Fibroblast of lung (primary cell): ENCODE measurements at regions not wholly inside any gene's neighbourhood (a gene's known extent, or its start where the extent isn't known, plus 50 kb on each side); places are given as distances from the start of the nearest gene placed in this dataset.
A peak's percentile ranks its signal among the peaks of the same experiment; 100 is the strongest.

Experiments
- DNase-seq, 2 donors: peaks; one replicate each; pipeline versions ENCODE4 v3.0.0 to v3.0.0-alpha.2; 2010; ENCODE audit warnings: low read depth in 2 of 2
- H2AFZ ChIP-seq: 2 replicates; pipeline ENCODE4 v1.5.1; 2012; ENCODE audit warnings: low read length, control low read depth, inconsistent platforms
- H3K27ac ChIP-seq: 2 replicates; pipeline ENCODE4 v1.5.1; 2011; ENCODE audit warnings: low read length, control low read depth; ENCODE audit not compliant: insufficient read depth
- H3K27me3 ChIP-seq: 2 replicates; pipeline ENCODE4 v1.5.1; 2011; ENCODE audit warnings: mild to moderate bottlenecking, low read length; ENCODE audit not compliant: control insufficient read depth, insufficient read depth
- H3K36me3 ChIP-seq: 2 replicates; pipeline ENCODE4 v1.5.1; 2011; ENCODE audit warnings: low read length; ENCODE audit not compliant: control insufficient read depth, insufficient read depth
- H3K4me1 ChIP-seq: 2 replicates; pipeline ENCODE4 v1.5.1; 2011; ENCODE audit warnings: low read length; ENCODE audit not compliant: control insufficient read depth, insufficient read depth; ENCODE audit errors: extremely low read depth
- H3K4me2 ChIP-seq: 2 replicates; pipeline ENCODE4 v1.5.1; 2011; ENCODE audit warnings: low read length, control low read depth; ENCODE audit not compliant: insufficient read depth; ENCODE audit errors: extremely low read depth
- H3K4me3 ChIP-seq, 4 experiments: fragments of 200-600 bp in 1 of 4; sonication (generic) in 1 of 4; replicated peaks in 1 of 4; 2 replicates each; pipeline ENCODE4 v1.5.1; 2011 to 2016; ENCODE audit warnings: low read length in 4 of 4, low read depth in 3 of 4, mild to moderate bottlenecking in 3 of 4, control low read depth in 2 of 4, inconsistent platforms in 1 of 4, mixed read lengths in 1 of 4; ENCODE audit not compliant: insufficient read depth in 1 of 4; ENCODE audit errors: control extremely low read depth in 1 of 4
- H3K79me2 ChIP-seq: 2 replicates; pipeline ENCODE4 v1.5.1; 2012; ENCODE audit warnings: mild to moderate bottlenecking, low read length, inconsistent platforms; ENCODE audit not compliant: control insufficient read depth, insufficient read depth
- H3K9ac ChIP-seq: 2 replicates; pipeline ENCODE4 v1.5.1; 2011; ENCODE audit warnings: mild to moderate bottlenecking, low read length, control low read depth; ENCODE audit not compliant: insufficient read depth
- H3K9me3 ChIP-seq: 2 replicates; pipeline ENCODE4 v1.5.1; 2012; ENCODE audit warnings: low read depth, low read length; ENCODE audit not compliant: control insufficient read depth, insufficient read depth
- H4K20me1 ChIP-seq: 2 replicates; pipeline ENCODE4 v1.5.1; 2011; ENCODE audit warnings: low read length; ENCODE audit not compliant: control insufficient read depth, insufficient read depth; ENCODE audit errors: extremely low read depth
- EZH2 ChIP-seq: IDR thresholded peaks from 2 replicates; pipeline ENCODE4 v1.5.1; 2012; ENCODE audit warnings: low read length, control low read depth, mild to moderate bottlenecking; ENCODE audit errors: missing control alignments
- TF ChIP-seq, protein P1 (sequence below), 2 donors: IDR thresholded peaks in 1 of 2; conservative IDR thresholded peaks in 1 of 2; 1 replicate in 1 of 2; 2 replicates in 1 of 2; pipeline ENCODE4 v1.5.1; 2011 to 2012; ENCODE audit warnings: low read length in 2 of 2, control low read depth in 1 of 2, inconsistent platforms in 1 of 2, low read depth in 1 of 2, mild to moderate bottlenecking in 1 of 2

DNA sequence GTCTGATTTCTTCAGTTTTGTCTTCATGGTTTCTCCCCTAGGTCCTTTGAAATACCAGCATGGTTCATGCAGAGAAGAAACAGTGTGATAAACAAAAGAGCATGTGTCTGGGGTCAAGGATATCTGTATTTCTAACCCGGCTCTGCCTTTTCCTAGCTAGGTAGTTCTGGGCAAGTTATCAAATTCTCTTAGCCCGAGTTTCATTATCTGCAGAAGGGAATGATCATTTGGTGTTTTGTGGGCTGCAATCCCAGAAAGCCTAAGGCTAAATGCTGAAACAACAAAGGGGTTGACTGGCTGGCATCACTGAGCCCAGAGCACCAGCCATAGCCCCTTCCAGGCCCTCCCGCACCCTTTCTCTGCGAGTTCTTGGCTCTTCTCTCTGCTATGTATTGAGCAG lies 51.7 kb upstream of the DAPL1 start:
- TF ChIP-seq, protein P1, sequence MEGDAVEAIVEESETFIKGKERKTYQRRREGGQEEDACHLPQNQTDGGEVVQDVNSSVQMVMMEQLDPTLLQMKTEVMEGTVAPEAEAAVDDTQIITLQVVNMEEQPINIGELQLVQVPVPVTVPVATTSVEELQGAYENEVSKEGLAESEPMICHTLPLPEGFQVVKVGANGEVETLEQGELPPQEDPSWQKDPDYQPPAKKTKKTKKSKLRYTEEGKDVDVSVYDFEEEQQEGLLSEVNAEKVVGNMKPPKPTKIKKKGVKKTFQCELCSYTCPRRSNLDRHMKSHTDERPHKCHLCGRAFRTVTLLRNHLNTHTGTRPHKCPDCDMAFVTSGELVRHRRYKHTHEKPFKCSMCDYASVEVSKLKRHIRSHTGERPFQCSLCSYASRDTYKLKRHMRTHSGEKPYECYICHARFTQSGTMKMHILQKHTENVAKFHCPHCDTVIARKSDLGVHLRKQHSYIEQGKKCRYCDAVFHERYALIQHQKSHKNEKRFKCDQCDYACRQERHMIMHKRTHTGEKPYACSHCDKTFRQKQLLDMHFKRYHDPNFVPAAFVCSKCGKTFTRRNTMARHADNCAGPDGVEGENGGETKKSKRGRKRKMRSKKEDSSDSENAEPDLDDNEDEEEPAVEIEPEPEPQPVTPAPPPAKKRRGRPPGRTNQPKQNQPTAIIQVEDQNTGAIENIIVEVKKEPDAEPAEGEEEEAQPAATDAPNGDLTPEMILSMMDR (conservative IDR thresholded peaks at IDR 0.05 in 1 of 2, IDR thresholded peaks at IDR 0.05 in 1 of 2; ENCODE audit: low read depth in 1 of 2, low read length in 2 of 2), result no peak
- Histone ChIP-seq H3K27me3 (no peaks in the 10 kb centered on the region), H3K79me2 (no peaks in the 10 kb centered on the region), H3K4me2 (no peak overlapping the region), H3K4me3 (no peak overlapping the region), H2AFZ (no peak overlapping the region), H4K20me1 (no peaks in the 10 kb centered on the region), H3K9ac (no peak overlapping the region), H3K4me1 (no peaks in the 10 kb centered on the region), H3K36me3 (no peaks in the 10 kb centered on the region), H3K9me3 (no peaks in the 10 kb centered on the region), H3K27ac (no peak overlapping the region)
- DNase-seq, result no peak

- TF ChIP-seq, protein P1 (conservative IDR thresholded peaks at IDR 0.05 in 1 of 2, IDR thresholded peaks at IDR 0.05 in 1 of 2; ENCODE audit: low read depth in 1 of 2, low read length in 2 of 2), result no peak
- TF ChIP-seq EZH2, result no peak
- H3K4me1 ChIP-seq, result no peaks in the 10 kb centered on the region
- no peaks in the 10 kb centered on the region for H3K27me3 ChIP-seq
- no peaks in the 10 kb centered on the region for H3K36me3 ChIP-seq
- H3K79me2 ChIP-seq, result no peaks in the 10 kb centered on the region
- no peak overlapping the region for H3K27ac ChIP-seq
- no peak overlapping the region for H3K9ac ChIP-seq
- H3K9me3 ChIP-seq, result no peaks in the 10 kb centered on the region
- H3K4me3 ChIP-seq, result no peak overlapping the region
- no peak overlapping the region for H3K4me2 ChIP-seq
- DNase-seq, result no peak
- H4K20me1 ChIP-seq, result no peaks in the 10 kb centered on the region
- no peak overlapping the region for H2AFZ ChIP-seq
Observed at GRCh38 chr2:158743879-158744278, 51.2 kb upstream of the DAPL1 start.

DNA sequence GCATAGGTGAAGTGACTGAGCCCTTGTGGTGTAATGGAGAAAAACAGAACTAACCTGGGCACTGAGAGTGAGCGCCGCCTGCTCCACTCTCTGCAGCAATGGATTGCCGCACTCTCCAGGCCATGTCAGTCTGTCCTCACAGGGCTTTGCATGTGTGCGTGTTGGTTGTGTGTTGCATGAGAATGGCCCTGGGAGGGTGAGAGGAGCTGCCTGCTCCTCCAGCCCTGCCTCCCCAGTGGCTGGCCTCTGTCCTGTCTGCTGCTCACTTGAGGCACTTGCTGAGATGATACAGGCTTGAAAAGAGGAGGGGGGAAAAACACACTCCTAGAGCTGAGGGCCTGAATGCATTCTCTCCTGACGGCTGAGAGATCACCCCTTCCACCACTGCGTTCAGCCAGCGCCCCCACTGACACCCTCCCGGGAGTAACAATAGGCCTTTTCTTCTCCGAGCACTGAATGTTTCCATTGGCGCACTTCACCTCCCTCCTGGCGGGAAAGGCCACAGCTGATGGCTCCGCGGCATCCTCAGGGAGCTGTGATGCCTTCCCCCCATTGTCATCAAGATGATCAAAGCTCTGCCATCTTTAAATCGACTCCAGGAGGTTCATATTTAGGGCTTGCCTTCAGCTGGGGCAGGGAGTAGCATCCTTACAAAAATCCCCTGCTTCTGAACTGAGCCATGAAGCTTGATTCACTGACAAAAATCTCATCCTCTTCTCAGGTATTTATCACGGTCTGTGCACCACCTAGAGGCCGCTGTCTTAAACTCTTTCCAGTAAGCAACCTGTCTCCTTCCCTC lies 49.9 kb upstream of the DAPL1 start:
- Histone ChIP-seq H4K20me1 (no peaks in the 10 kb centered on the region), H3K36me3 (no peaks in the 10 kb centered on the region), H3K9me3 (no peaks in the 10 kb centered on the region), H2AFZ (no peak overlapping the region), H3K27ac (no peak overlapping the region), H3K9ac (no peak overlapping the region), H3K4me1 (no peaks in the 10 kb centered on the region), H3K4me3 (no peak overlapping the region), H3K27me3 (no peaks in the 10 kb centered on the region), H3K79me2 (no peaks in the 10 kb centered on the region), H3K4me2 (no peak overlapping the region)
- peak; percentile 67 to 78 for DNase-seq
- no peak for TF ChIP-seq EZH2
- TF ChIP-seq, protein P1 (conservative IDR thresholded peaks at IDR 0.05 in 1 of 2, IDR thresholded peaks at IDR 0.05 in 1 of 2; ENCODE audit: low read depth in 1 of 2, low read length in 2 of 2), result peak; percentile 51 to 67
